Muscle layer of colon (tissue), 2 donors: ENCODE measurements at regions not wholly inside any gene's neighbourhood (a gene's known extent, or its start where the extent isn't known, plus 50 kb on each side); places are given as distances from the start of the nearest gene placed in this dataset.
"Not testable (repeated sequence)": the region's sequence is repeated elsewhere in the genome, so short reads cannot be mapped to it uniquely, and the experiment has no call there.

ENCODE experiments used
- H3K27ac ChIP-seq: one replicate; pipeline ENCODE4 v1.7.0; 2013; ENCODE audit warnings: low read depth, mild to moderate bottlenecking, low read length, moderate library complexity
- H3K27me3 ChIP-seq, 2 donors: one replicate each; pipeline ENCODE4 v1.7.0; 2013; ENCODE audit warnings: low read length in 2 of 2, mild to moderate bottlenecking in 2 of 2; ENCODE audit not compliant: insufficient read depth in 2 of 2, control insufficient read depth in 1 of 2
- H3K36me3 ChIP-seq: one replicate; pipeline ENCODE4 v1.7.0; 2013; ENCODE audit warnings: mild to moderate bottlenecking, low read length; ENCODE audit not compliant: insufficient read depth
- H3K4me1 ChIP-seq: one replicate; pipeline ENCODE4 v1.7.0; 2013; ENCODE audit warnings: mild to moderate bottlenecking, low read length; ENCODE audit not compliant: insufficient read depth
- H3K4me3 ChIP-seq, 2 donors: one replicate each; pipeline ENCODE4 v1.7.0; 2013; ENCODE audit warnings: low read length in 2 of 2, low read depth in 1 of 2, mild to moderate bottlenecking in 1 of 2, moderate library complexity in 1 of 2
- H3K9ac ChIP-seq: one replicate; pipeline ENCODE4 v1.7.0; 2013; ENCODE audit warnings: low read length
- H3K9me3 ChIP-seq: one replicate; pipeline ENCODE4 v1.7.0; 2013; ENCODE audit warnings: mild to moderate bottlenecking, low read length
- donor health status: abdominal sarcoma.
- donor health status: Adenocarcinoma of cecum.

DNA sequence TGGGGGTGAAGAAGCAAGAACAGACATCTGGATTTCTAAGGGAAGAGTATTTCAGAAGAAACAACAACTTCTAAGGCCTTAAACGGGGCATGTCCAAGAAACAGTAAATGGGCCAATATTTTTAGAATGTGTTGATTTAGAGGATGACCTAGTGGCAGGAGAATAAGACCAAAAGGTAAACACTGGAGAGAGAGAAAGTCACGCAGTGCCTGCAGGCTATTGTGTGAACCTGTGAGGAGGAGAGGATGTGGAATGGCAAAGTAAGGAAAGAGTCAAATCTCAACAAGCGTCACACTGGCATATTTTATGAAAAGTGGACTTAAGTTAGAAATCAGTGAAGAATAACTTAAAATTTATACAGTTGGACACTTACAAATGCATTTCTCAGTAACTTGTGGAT, 78.1 kb upstream of the EGFR start:
- no peak overlapping the region for H3K4me3 ChIP-seq
- H3K4me1 ChIP-seq, result no peaks in the 10 kb centered on the region
- no peaks in the 10 kb centered on the region for H3K9me3 ChIP-seq
- peaks cover 0 to 4% of the 10 kb centered on the region in 2 donors for H3K27me3 ChIP-seq
- H3K36me3 ChIP-seq, result no peaks in the 10 kb centered on the region
- no peak overlapping the region for H3K9ac ChIP-seq
- H3K27ac ChIP-seq, result no peak overlapping the region

DNA sequence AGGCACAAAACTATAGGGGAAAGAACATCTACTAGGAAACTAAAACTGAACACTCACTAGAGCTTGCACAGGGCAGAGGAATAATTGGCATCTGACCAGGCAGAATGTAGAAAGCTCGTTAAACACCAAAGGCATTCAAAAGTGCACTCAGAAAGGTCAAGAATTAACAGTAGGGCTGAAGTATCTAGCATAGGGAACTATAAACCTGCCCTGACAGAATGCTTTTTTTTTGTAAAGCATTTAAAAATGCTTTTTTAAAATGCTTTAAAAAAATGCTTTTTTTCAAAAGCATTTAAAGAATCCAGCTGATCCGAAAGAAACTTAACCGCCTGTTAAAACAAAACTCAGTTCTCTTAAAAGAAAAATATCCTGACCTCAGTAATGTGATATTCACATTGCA, 74.6 kb upstream of the EGFR start:
- H3K4me3 ChIP-seq, result no peak overlapping the region
- H3K4me1 ChIP-seq, result no peaks in the 10 kb centered on the region
- H3K9ac ChIP-seq, result no peak overlapping the region
- no peaks in the 10 kb centered on the region for H3K36me3 ChIP-seq
- peaks cover 0 to 4% of the 10 kb centered on the region in 2 donors for H3K27me3 ChIP-seq
- no peaks in the 10 kb centered on the region for H3K9me3 ChIP-seq
- H3K27ac ChIP-seq, result no peak overlapping the region

DNA sequence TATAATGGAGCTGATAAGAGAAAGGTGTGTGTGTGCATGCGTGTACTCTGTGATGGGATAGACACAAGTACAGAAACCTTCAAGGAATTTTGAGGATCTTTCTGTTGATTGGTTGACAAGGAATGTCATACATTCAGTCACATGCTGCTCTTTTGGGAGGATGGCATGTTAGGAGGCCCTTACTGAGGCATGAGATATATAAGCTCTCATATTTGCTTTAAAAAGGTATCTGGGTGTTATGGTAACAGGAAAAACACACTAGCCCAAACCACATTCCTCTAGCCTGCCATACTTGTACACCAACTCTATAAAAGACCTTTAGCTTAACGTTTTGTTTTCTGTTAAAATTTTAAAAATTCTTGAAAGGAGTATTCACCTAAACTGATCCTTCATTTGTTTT, 72.5 kb upstream of the EGFR start:
- no peak overlapping the region for H3K27ac ChIP-seq

DNA sequence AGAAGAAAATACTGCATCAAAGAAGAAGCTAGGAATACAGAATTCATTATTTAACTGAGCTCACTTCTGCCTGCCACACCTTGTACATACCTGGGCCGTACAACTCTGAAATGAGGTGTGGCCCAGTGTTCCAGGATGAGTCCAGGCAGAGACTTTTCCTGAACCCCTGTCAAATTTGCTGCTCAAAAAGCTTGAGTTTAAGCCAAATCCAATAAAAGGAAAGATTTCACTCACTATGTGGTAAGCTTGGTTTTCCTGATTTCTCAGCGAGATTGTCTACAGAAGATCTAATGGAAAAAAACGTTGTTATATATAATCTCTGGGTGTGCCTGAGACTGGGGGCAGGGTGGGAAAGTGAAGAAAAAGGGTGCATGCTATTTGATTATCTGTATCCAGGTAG, 72.1 kb upstream of the EGFR start:
- no peaks in the 10 kb centered on the region for H3K9me3 ChIP-seq
- no peaks in the 10 kb centered on the region for H3K27me3 ChIP-seq
- no peak overlapping the region for H3K27ac ChIP-seq
- H3K9ac ChIP-seq, result no peak overlapping the region
- H3K4me3 ChIP-seq, result no peak overlapping the region
- no peaks in the 10 kb centered on the region for H3K36me3 ChIP-seq
- H3K4me1 ChIP-seq, result no peaks in the 10 kb centered on the region

More for the DNA sequence above, 72.5 kb upstream of the EGFR start:
- Histone ChIP-seq H3K27me3 (no peaks in the 10 kb centered on the region), H3K36me3 (no peaks in the 10 kb centered on the region), H3K4me3 (no peak overlapping the region), H3K9ac (no peak overlapping the region), H3K4me1 (no peaks in the 10 kb centered on the region), H3K9me3 (no peaks in the 10 kb centered on the region)

DNA sequence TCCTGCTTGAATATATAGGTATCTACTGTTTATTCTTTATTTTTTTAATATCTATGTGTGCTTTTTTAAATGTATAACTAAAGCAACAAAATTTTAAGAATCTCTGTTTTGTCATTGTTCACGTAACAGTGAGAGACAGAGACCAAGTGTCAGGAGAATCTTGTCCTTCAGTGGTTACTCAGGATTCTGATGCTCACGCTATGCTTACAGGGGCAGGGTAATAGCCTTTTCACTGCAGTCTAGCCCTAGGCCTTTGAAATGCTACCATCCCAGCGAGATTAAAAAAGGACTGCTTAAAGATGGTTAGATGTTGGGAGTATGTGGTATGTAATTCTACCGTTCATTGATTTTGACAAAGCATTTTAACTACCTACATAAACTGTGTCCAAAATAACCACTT, 71.6 kb upstream of the EGFR start:
- no peak overlapping the region for H3K9ac ChIP-seq
- H3K9me3 ChIP-seq, result no peaks in the 10 kb centered on the region
- no peak overlapping the region for H3K27ac ChIP-seq

DNA sequence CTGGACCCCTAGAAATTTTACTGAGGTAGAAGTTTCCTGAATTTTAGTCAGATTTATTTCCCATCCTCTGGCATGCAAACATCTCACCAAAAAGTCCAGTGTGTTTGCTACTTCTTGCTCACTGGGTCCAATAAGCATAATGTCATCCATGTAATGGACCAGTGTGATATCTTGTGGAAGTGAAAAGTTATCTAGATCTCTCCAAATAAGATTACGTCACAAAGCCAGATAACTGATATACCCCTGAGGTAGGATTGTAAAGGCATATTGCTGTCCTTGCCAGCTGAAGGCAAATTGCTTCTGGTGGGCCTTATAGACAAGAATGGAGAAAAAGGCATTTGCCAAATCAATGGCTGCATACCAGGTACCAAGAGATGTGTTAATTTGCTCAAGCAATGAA, 69.3 kb upstream of the EGFR start:
- H3K9ac ChIP-seq, H3K4me1 ChIP-seq, H3K36me3 ChIP-seq, H3K27ac ChIP-seq, H3K27me3 ChIP-seq, H3K4me3 ChIP-seq, H3K9me3 ChIP-seq: not testable (repeated sequence)

More for the DNA sequence above, 71.6 kb upstream of the EGFR start:
- H3K4me3 ChIP-seq, result no peak overlapping the region
- H3K4me1 ChIP-seq, result no peaks in the 10 kb centered on the region
- no peaks in the 10 kb centered on the region for H3K36me3 ChIP-seq
- no peaks in the 10 kb centered on the region for H3K27me3 ChIP-seq

DNA sequence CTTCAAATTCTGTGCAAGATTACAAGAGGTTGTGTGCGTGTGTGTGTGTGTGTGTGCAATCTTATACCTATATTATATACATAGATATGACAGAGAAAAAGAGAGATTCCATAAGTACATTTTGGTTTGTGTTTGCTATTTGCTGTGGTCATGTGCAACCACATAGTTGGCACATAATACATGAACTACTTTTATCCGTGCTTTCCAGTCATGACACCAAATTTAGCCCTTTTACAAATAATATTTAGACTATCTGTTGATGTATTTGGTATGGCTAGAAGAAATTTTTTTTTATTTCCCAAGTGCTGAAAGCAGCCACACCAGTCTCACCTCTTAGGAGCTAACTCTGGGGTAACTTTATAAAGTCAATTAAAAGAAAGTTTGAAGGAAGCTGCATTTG, 63.5 kb upstream of the EGFR start:
- no peak overlapping the region for H3K27ac ChIP-seq
- no peaks in the 10 kb centered on the region for H3K9me3 ChIP-seq
- no peaks in the 10 kb centered on the region for H3K36me3 ChIP-seq
- H3K4me3 ChIP-seq, result no peak overlapping the region
- H3K9ac ChIP-seq, result no peak overlapping the region
- H3K27me3 ChIP-seq, result no peaks in the 10 kb centered on the region
- H3K4me1 ChIP-seq, result no peaks in the 10 kb centered on the region

DNA sequence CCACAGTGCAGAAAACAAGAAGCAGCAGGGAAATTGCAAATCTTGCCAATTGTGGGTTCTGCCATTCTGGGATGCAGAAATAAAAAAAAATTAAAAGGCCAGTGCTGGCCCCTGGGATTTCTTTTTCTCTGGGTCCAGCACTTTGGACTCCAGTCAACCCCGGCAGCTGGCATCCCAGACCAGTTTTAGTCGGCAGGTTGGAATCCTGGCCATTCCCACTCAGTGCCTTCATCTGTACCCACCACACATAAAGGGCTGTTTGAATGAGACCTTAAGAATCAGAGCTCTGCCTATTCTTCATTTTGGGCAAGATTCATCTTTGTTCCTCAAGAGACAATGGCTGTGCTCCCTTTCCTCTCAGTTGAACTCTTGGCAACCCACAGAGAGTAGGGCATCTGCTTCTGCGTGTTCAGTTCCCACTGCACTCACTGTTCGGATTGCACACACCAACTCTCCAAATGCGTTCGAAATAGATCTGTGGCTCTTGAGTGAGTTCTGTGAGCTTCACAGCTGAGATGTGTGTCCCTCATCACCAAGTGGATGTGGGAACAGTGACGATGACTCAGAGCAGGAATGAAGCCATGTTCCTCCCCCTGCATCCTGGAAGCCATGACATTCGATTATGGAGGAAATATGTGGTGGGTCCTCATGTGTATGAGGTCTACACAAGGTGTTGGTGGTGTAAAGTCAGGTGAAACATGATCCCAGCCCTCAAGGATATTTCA, 63.0 kb upstream of the EGFR start:
- no peak overlapping the region for H3K9ac ChIP-seq
- no peak overlapping the region for H3K27ac ChIP-seq
- no peaks in the 10 kb centered on the region for H3K27me3 ChIP-seq
- H3K4me1 ChIP-seq, result no peaks in the 10 kb centered on the region
- H3K4me3 ChIP-seq, result no peak overlapping the region
- no peaks in the 10 kb centered on the region for H3K9me3 ChIP-seq
- no peaks in the 10 kb centered on the region for H3K36me3 ChIP-seq

DNA sequence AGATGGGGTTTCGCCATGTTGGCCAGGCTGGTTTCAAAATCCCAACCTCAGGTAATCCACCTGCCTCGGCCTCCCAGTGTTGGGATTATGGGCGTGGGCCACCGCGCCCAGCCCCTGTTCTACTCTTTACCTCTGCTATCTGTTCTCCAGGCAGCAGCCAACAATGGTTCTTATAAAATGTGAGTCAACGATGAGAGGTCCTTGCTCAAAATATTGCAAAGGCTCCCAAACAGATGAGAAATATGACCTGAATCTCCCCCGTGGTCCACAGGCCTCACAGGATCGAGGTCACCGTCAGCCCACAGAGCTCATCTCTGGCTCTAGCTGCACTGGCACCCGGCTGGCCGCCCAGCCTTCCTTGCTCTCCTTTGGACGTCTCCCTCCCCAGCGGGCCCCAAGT, 62.0 kb upstream of the EGFR start:
- H3K4me3 ChIP-seq, result no peak overlapping the region
- H3K9ac ChIP-seq, result no peak overlapping the region
- H3K27me3 ChIP-seq, result no peaks in the 10 kb centered on the region
- no peaks in the 10 kb centered on the region for H3K9me3 ChIP-seq
- H3K4me1 ChIP-seq, result no peaks in the 10 kb centered on the region
- no peaks in the 10 kb centered on the region for H3K36me3 ChIP-seq
- no peak overlapping the region for H3K27ac ChIP-seq

DNA sequence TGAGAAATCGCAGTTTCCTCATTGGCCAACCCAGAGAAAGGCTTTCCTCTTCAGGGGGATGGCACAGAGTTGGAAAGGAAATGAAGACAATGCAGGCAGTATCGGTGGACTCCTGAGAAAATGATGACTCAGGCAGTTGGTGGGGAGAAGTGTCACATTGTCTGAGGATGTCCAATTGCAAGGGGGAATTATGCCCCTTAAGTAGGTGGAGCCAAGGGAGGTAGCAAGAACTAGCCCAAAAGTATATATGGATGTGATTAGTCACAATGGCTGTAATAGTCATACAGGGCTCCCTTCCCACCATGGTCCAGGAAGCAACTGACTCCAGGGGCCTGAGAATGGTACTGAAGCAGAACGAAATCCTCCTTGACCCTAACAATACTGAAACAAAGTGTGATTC, 58.3 kb upstream of the EGFR start:
- no peaks in the 10 kb centered on the region for H3K27me3 ChIP-seq
- no peak overlapping the region for H3K9ac ChIP-seq
- no peak overlapping the region for H3K27ac ChIP-seq
- no peak overlapping the region for H3K4me3 ChIP-seq
- H3K4me1 ChIP-seq, result no peaks in the 10 kb centered on the region
- no peaks in the 10 kb centered on the region for H3K9me3 ChIP-seq
- H3K36me3 ChIP-seq, result no peaks in the 10 kb centered on the region

DNA sequence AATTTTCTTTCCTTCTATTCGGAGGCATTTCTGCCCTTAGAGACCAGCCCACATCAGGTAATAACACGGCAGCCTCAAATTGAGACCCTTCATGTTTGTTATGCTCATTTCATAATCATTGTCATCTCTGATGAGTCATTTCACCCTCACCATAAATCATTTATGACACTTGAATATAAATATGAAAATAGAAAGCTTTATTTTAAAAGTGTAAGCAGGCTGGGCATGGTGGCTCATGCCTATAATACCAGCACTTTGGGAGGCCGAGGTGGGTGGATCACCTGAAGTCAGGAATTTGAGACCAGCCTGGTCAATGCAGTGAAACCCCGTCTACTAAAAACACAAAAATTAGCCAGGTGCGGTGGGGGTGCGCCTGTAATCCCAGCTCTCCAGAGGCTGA, 57.4 kb upstream of the EGFR start:
- H3K27me3 ChIP-seq, result no peaks in the 10 kb centered on the region
- no peak overlapping the region for H3K9ac ChIP-seq
- H3K36me3 ChIP-seq, result no peaks in the 10 kb centered on the region
- no peaks in the 10 kb centered on the region for H3K9me3 ChIP-seq
- no peaks in the 10 kb centered on the region for H3K4me1 ChIP-seq
- no peak overlapping the region for H3K27ac ChIP-seq
- no peak overlapping the region for H3K4me3 ChIP-seq

DNA sequence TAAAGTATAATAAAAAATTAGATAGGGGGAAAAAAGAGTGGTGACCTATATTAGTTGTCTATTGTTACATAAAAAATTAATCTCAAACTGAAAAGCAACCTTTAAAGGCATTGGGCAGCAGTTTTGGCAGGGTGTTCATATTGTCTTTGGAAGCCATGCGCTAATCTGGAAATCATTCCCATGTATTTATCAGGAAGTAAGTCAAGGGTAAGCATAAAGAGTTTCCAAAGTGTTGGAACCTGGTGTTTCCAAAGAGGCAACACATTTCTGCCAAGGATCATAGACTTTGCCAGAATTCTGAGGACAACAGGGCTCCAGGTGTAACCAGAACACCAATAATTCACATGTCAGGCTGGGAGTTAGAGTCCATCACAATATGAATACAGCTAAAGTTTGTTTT, 55.7 kb upstream of the EGFR start:
- H3K4me3 ChIP-seq, result no peak overlapping the region
- H3K27me3 ChIP-seq, result no peaks in the 10 kb centered on the region
- H3K9ac ChIP-seq, result no peak overlapping the region
- H3K9me3 ChIP-seq, result no peaks in the 10 kb centered on the region
- H3K4me1 ChIP-seq, result no peaks in the 10 kb centered on the region
- no peaks in the 10 kb centered on the region for H3K36me3 ChIP-seq
- H3K27ac ChIP-seq, result no peak overlapping the region
